ENCODE measurements at regions not wholly inside any gene's neighbourhood (a gene's known extent, or its start where the extent isn't known, plus 50 kb on each side); places are given as distances from the start of the nearest gene placed in this dataset.

DNA sequence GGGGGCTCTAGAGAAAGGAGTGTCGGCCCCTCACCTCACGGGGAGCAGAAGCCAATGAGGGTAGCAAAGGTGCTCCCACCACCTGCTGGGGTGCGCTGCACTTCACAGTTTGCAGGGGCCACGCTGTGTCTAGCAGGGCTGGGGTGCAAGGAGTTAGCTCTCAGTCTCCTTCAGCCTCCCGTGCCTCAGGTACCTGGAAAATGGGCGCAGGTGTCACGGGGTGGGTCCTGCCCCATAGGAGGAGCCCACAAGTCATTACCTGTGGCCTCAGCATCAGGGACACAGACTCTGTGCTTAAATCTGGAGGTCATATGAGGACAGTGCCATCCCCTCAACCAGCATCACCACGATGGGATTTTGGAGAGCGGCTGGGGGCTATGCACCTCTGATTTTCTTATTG is 326.7 kb downstream of the ADGRD1 start:
- peaks cover 0 to 29% of the 10 kb centered on the region in 2 experiments; a peak in 2 of 5 replicates for H3K4me1 ChIP-seq (replicated peaks in 1 of 2; ENCODE audit: control insufficient read depth in 2 of 2, insufficient read depth in 2 of 2, low read length in 2 of 2)
- ChIA-PET POLR2A (no interaction called here), CTCF (ENCODE audit: low intra/inter-chr PET ratio) (no interaction called here)
- no peak overlapping the region for H3K9ac ChIP-seq (ENCODE audit: insufficient read depth in 1 of 2, low read depth in 2 of 2, low read length in 2 of 2)
- DNase-seq (ENCODE audit: extremely low read depth in 1 of 4, low spot score in 3 of 4) = no peak
- no TSS peak for BruUV-seq (replicated peaks)
- no peak for FAIRE-seq
- in situ Hi-C loops (cut with MboI) = no loop called here
- no peaks in the 10 kb centered on the region for H3K36me3 ChIP-seq (ENCODE audit: control insufficient read depth, insufficient read depth, low read length)
- H3K9me3 ChIP-seq (replicated peaks; ENCODE audit: control insufficient read depth, insufficient read depth, low read depth, low read length) = no peaks in the 10 kb centered on the region
- H3K4me3 ChIP-seq = no peak overlapping the region
- WGBS (ENCODE audit: insufficient coverage, low coverage, missing lambda C conversion rate) = 13% methylated on average over 8 of the region's 9 CpGs
- H3K9me1 ChIP-seq (ENCODE audit: control insufficient read depth, insufficient read depth, low read length) = no peaks in the 10 kb centered on the region
- no peak overlapping the region for H2AFZ ChIP-seq (ENCODE audit: low read depth, low read length)
- no peaks in the 10 kb centered on the region for H3K79me2 ChIP-seq (ENCODE audit: control insufficient read depth, insufficient read depth, low read length)
- TF ChIP-seq BRCA1 (IDR thresholded peaks at IDR 0.05) (no peak), BRCA1 (CRISPR knock-in tag; IDR thresholded peaks at IDR 0.05) (no peak), HDAC2 (IDR thresholded peaks at IDR 0.05) (no peak), FOXA3 (CRISPR knock-in tag; conservative IDR thresholded peaks at IDR 0.05 in 1 of 2, IDR thresholded peaks at IDR 0.05 in 1 of 2) (no peak), ZNF79 (CRISPR knock-in tag; IDR thresholded peaks at IDR 0.05; ENCODE audit: low read depth) (no peak), NEUROD1 (IDR thresholded peaks at IDR 0.05; ENCODE audit: borderline replicate concordance, low read depth, low read length, partially characterized antibody) (no peak), SMARCE1 (IDR thresholded peaks at IDR 0.05) (no peak), RBFOX2 (IDR thresholded peaks at IDR 0.05; ENCODE audit: low read depth, low read length) (no peak), ZFX (CRISPR knock-in tag; IDR thresholded peaks at IDR 0.05) (no peak), POU5F1 (IDR thresholded peaks at IDR 0.05; ENCODE audit: borderline replicate concordance, low read depth, low read length, partially characterized antibody) (no peak)
- TF ChIP-seq, protein P1, sequence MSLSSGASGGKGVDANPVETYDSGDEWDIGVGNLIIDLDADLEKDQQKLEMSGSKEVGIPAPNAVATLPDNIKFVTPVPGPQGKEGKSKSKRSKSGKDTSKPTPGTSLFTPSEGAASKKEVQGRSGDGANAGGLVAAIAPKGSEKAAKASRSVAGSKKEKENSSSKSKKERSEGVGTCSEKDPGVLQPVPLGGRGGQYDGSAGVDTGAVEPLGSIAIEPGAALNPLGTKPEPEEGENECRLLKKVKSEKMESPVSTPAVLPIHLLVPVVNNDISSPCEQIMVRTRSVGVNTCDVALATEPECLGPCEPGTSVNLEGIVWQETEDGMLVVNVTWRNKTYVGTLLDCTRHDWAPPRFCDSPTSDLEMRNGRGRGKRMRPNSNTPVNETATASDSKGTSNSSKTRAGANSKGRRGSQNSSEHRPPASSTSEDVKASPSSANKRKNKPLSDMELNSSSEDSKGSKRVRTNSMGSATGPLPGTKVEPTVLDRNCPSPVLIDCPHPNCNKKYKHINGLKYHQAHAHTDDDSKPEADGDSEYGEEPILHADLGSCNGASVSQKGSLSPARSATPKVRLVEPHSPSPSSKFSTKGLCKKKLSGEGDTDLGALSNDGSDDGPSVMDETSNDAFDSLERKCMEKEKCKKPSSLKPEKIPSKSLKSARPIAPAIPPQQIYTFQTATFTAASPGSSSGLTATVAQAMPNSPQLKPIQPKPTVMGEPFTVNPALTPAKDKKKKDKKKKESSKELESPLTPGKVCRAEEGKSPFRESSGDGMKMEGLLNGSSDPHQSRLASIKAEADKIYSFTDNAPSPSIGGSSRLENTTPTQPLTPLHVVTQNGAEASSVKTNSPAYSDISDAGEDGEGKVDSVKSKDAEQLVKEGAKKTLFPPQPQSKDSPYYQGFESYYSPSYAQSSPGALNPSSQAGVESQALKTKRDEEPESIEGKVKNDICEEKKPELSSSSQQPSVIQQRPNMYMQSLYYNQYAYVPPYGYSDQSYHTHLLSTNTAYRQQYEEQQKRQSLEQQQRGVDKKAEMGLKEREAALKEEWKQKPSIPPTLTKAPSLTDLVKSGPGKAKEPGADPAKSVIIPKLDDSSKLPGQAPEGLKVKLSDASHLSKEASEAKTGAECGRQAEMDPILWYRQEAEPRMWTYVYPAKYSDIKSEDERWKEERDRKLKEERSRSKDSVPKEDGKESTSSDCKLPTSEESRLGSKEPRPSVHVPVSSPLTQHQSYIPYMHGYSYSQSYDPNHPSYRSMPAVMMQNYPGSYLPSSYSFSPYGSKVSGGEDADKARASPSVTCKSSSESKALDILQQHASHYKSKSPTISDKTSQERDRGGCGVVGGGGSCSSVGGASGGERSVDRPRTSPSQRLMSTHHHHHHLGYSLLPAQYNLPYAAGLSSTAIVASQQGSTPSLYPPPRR (CRISPR knock-in tag; IDR thresholded peaks at IDR 0.05; ENCODE audit: borderline replicate concordance) = no peak
- H4K20me1 ChIP-seq (replicated peaks; ENCODE audit: control insufficient read depth, insufficient read depth, low read length) = no peaks in the 10 kb centered on the region
- H3K27me3 ChIP-seq (ENCODE audit: control insufficient read depth in 2 of 2, insufficient read depth in 2 of 2, low read length in 2 of 2) = peaks cover 9 to 57% of the 10 kb centered on the region in 2 experiments
- no peak overlapping the region for H3K4me2 ChIP-seq (ENCODE audit: insufficient read depth, low read length)
- no peak overlapping the region for H3K27ac ChIP-seq (ENCODE audit: extremely low read depth, low read depth, low read length)
- ATAC-seq = no peak
- intact Hi-C loops (cut with micrococcal nuclease) = no loop called here
